NOMO-1 treated with DMSO at 0.1 percent for 48 hours (cell line): ENCODE measurements at regions not wholly inside any gene's neighbourhood (a gene's known extent, or its start where the extent isn't known, plus 50 kb on each side); places are given as distances from the start of the nearest gene placed in this dataset.
A peak's percentile ranks its signal among the peaks of the same experiment; 100 is the strongest.
"Not testable (repeated sequence)": the region's sequence is repeated elsewhere in the genome, so short reads cannot be mapped to it uniquely, and the experiment has no call there.

Experiments
- DNase-seq: peaks from one replicate; lab custom pipeline; 2025; ENCODE audit not compliant: unreplicated experiment; lab: John Stamatoyannopoulos, UW

- no peak for DNase-seq
These were observed 176.1 kb upstream of the FGF10 start for GRCh38 chr5:44565360-44565759.

- DNase-seq = no peak
These were observed 157.1 kb upstream of the FGF10 start for GRCh38 chr5:44546286-44546685.

GRCh38 chr5:44543511-44543910, 154.3 kb upstream of the FGF10 start:
- DNase-seq = no peak

GRCh38 chr5:44542470-44542869, 153.2 kb upstream of the FGF10 start:
- DNase-seq = no peak

- DNase-seq = no peak
These were observed 150.3 kb upstream of the FGF10 start for GRCh38 chr5:44539602-44539919.

- peak; percentile 79 for DNase-seq
These were observed 149.8 kb upstream of the FGF10 start for GRCh38 chr5:44538797-44539601.

GRCh38 chr5:44536650-44537260, 147.5 kb upstream of the FGF10 start:
- DNase-seq = peak; percentile 17

- no peak for DNase-seq
These were observed 146.4 kb upstream of the FGF10 start for GRCh38 chr5:44535621-44536020.

- DNase-seq = no peak
These were observed 143.8 kb upstream of the FGF10 start for GRCh38 chr5:44532981-44533380.

GRCh38 chr5:44531756-44532155, 142.5 kb upstream of the FGF10 start:
- not testable (repeated sequence) for DNase-seq

- not testable (repeated sequence) for DNase-seq
These were observed 141.6 kb upstream of the FGF10 start for GRCh38 chr5:44530783-44531182.

- no peak for DNase-seq
These were observed 122.4 kb upstream of the FGF10 start for GRCh38 chr5:44511596-44511995.

GRCh38 chr5:44506561-44506960, 117.3 kb upstream of the FGF10 start:
- DNase-seq = no peak

- no peak for DNase-seq
These were observed 110.2 kb upstream of the FGF10 start for GRCh38 chr5:44499381-44499780.

- DNase-seq = no peak
These were observed 108.4 kb upstream of the FGF10 start for GRCh38 chr5:44497606-44498005.

GRCh38 chr5:44495280-44495679, 106.1 kb upstream of the FGF10 start:
- no peak for DNase-seq

- no peak for DNase-seq
These were observed 100.5 kb upstream of the FGF10 start for GRCh38 chr5:44489759-44490158.

GRCh38 chr5:44486591-44486990, 97.4 kb upstream of the FGF10 start:
- no peak for DNase-seq

GRCh38 chr5:44454002-44454401, 64.8 kb upstream of the FGF10 start:
- no peak for DNase-seq

GRCh38 chr5:44446399-44446798, 57.2 kb upstream of the FGF10 start:
- DNase-seq = no peak

- no peak for DNase-seq
These were observed 54.0 kb upstream of the FGF10 start for GRCh38 chr5:44443172-44443571.

- no peak for DNase-seq
These were observed 52.2 kb upstream of the FGF10 start for GRCh38 chr5:44441460-44441859.

- no peak for DNase-seq
These were observed 51.0 kb upstream of the FGF10 start for GRCh38 chr5:44440186-44440585.
